HG03378 (cell line): ENCODE measurements at regions not wholly inside any gene's neighbourhood (a gene's known extent, or its start where the extent isn't known, plus 50 kb on each side); places are given as distances from the start of the nearest gene placed in this dataset.
"Not testable (repeated sequence)": the region's sequence is repeated elsewhere in the genome, so short reads cannot be mapped to it uniquely, and the experiment has no call there.

Experiments
- ATAC-seq: cut with Tn5 transposase; IDR thresholded peaks from one replicate; pipeline ENCODE4 v1.9.1; 2021; ENCODE audit warnings: mild to moderate bottlenecking, moderate library complexity; ENCODE audit not compliant: unreplicated experiment

- no peak for ATAC-seq
Observed at GRCh38 chr11:45000918-45001317, 50.2 kb upstream of the TP53I11 start.

- no peak for ATAC-seq
Observed at GRCh38 chr11:45001466-45002165, 50.9 kb upstream of the TP53I11 start.

- no peak for ATAC-seq
Observed at GRCh38 chr11:45005106-45005505, 54.4 kb upstream of the TP53I11 start.

GRCh38 chr11:45007011-45007410 lies 56.3 kb upstream of the TP53I11 start:
- no peak for ATAC-seq

- ATAC-seq: not testable (repeated sequence)
Observed at GRCh38 chr11:45015983-45016382, 65.3 kb upstream of the TP53I11 start.

GRCh38 chr11:45016446-45016845 lies 65.8 kb upstream of the TP53I11 start:
- not testable (repeated sequence) for ATAC-seq

GRCh38 chr11:45017329-45017728 lies 66.6 kb upstream of the TP53I11 start:
- no peak for ATAC-seq

- no peak for ATAC-seq
Observed at GRCh38 chr11:45021001-45021400, 70.3 kb upstream of the TP53I11 start.

- no peak for ATAC-seq
Observed at GRCh38 chr11:45021692-45022141, 71.0 kb upstream of the TP53I11 start.

GRCh38 chr11:45022294-45023064 lies 71.8 kb upstream of the TP53I11 start:
- ATAC-seq: no peak

- ATAC-seq: no peak
Observed at GRCh38 chr11:45023065-45023365, 72.3 kb upstream of the TP53I11 start.

GRCh38 chr11:45024316-45024715 lies 73.6 kb upstream of the TP53I11 start:
- ATAC-seq: no peak

GRCh38 chr11:45024846-45025588 lies 74.3 kb upstream of the TP53I11 start:
- ATAC-seq: no peak

- ATAC-seq: no peak
Observed at GRCh38 chr11:45025716-45026492, 75.2 kb upstream of the TP53I11 start.

- no peak for ATAC-seq
Observed at GRCh38 chr11:45026835-45027234, 76.2 kb upstream of the TP53I11 start.

- ATAC-seq: no peak
Observed at GRCh38 chr11:45027312-45027711, 76.6 kb upstream of the TP53I11 start.

GRCh38 chr11:45028911-45029682 lies 78.4 kb upstream of the TP53I11 start:
- no peak for ATAC-seq

GRCh38 chr11:45030778-45031177 lies 80.1 kb upstream of the TP53I11 start:
- ATAC-seq: no peak

- ATAC-seq: peak; percentile 92
Observed at GRCh38 chr11:45031912-45032519, 81.3 kb upstream of the TP53I11 start.

- ATAC-seq: no peak
Observed at GRCh38 chr11:45035413-45035812, 84.7 kb upstream of the TP53I11 start.
